Panc1 (cell line): ENCODE measurements at regions not wholly inside any gene's neighbourhood (a gene's known extent, or its start where the extent isn't known, plus 50 kb on each side); places are given as distances from the start of the nearest gene placed in this dataset.

Source experiments
- POLR2AphosphoS5 ChIP-seq: IDR thresholded peaks from 2 replicates; pipeline ENCODE4 v1.6.1; 2012; ENCODE audit warnings: mild to moderate bottlenecking, low read depth, low read length, moderate library complexity
- SIN3A ChIP-seq: IDR thresholded peaks from 2 replicates; pipeline ENCODE4 v1.6.1; 2012; ENCODE audit warnings: low read depth, mild to moderate bottlenecking, low read length, moderate library complexity, borderline replicate concordance; ENCODE audit not compliant: insufficient read depth
- TF ChIP-seq, protein P1 (sequence below): fragments of 450-650 bp; IDR thresholded peaks from 2 replicates; pipeline ENCODE4 v1.5.1; 2017; ENCODE audit warnings: mild to moderate bottlenecking

- TF ChIP-seq, protein P1, sequence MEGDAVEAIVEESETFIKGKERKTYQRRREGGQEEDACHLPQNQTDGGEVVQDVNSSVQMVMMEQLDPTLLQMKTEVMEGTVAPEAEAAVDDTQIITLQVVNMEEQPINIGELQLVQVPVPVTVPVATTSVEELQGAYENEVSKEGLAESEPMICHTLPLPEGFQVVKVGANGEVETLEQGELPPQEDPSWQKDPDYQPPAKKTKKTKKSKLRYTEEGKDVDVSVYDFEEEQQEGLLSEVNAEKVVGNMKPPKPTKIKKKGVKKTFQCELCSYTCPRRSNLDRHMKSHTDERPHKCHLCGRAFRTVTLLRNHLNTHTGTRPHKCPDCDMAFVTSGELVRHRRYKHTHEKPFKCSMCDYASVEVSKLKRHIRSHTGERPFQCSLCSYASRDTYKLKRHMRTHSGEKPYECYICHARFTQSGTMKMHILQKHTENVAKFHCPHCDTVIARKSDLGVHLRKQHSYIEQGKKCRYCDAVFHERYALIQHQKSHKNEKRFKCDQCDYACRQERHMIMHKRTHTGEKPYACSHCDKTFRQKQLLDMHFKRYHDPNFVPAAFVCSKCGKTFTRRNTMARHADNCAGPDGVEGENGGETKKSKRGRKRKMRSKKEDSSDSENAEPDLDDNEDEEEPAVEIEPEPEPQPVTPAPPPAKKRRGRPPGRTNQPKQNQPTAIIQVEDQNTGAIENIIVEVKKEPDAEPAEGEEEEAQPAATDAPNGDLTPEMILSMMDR = no peak
- no peak for TF ChIP-seq POLR2AphosphoS5
- no peak for TF ChIP-seq SIN3A
These were observed 1146.8 kb downstream of the UQCRFS1 start for GRCh38 chr19:28066161-28066560.
